Embryonic facial prominence (tissue), 1 donor: ENCODE measurements at regions not wholly inside any gene's neighbourhood (a gene's known extent, or its start where the extent isn't known, plus 50 kb on each side); places are given as distances from the start of the nearest gene placed in this dataset.

Experiments used
- DNase-seq: peaks from one replicate; pipeline ENCODE4 v3.0.0-alpha.2; 2016; ENCODE audit errors: extremely low spot score

- DNase-seq: no peak
Measured at GRCh38 chr4:14431155-14432134, 570.8 kb upstream of the CPEB2 start.

- no peak for DNase-seq
Measured at GRCh38 chr4:14434483-14434882, 567.8 kb upstream of the CPEB2 start.

- DNase-seq: no peak
Measured at GRCh38 chr4:14434916-14435315, 567.4 kb upstream of the CPEB2 start.

- DNase-seq: no peak
Measured at GRCh38 chr4:14441561-14441960, 560.7 kb upstream of the CPEB2 start.

GRCh38 chr4:14445882-14446281, 556.4 kb upstream of the CPEB2 start:
- no peak for DNase-seq

- DNase-seq: no peak
Measured at GRCh38 chr4:14446311-14446710, 556.0 kb upstream of the CPEB2 start.

- DNase-seq: no peak
Measured at GRCh38 chr4:14446904-14447303, 555.4 kb upstream of the CPEB2 start.

- no peak for DNase-seq
Measured at GRCh38 chr4:14449308-14449707, 553.0 kb upstream of the CPEB2 start.

GRCh38 chr4:14452001-14452400, 550.3 kb upstream of the CPEB2 start:
- no peak for DNase-seq

GRCh38 chr4:14452764-14453163, 549.5 kb upstream of the CPEB2 start:
- no peak for DNase-seq

- no peak for DNase-seq
Measured at GRCh38 chr4:14458463-14458862, 543.8 kb upstream of the CPEB2 start.

GRCh38 chr4:14465057-14465456, 537.2 kb upstream of the CPEB2 start:
- DNase-seq: no peak

GRCh38 chr4:14465507-14465906, 536.8 kb upstream of the CPEB2 start:
- DNase-seq: no peak

- DNase-seq: no peak
Measured at GRCh38 chr4:14478504-14478903, 523.8 kb upstream of the CPEB2 start.

GRCh38 chr4:14496408-14496807, 505.9 kb upstream of the CPEB2 start:
- DNase-seq: no peak

- DNase-seq: no peak
Measured at GRCh38 chr4:14496969-14497368, 505.3 kb upstream of the CPEB2 start.

GRCh38 chr4:14504162-14504561, 498.1 kb upstream of the CPEB2 start:
- no peak for DNase-seq

GRCh38 chr4:14513471-14513870, 488.8 kb upstream of the CPEB2 start:
- DNase-seq: no peak

GRCh38 chr4:14515556-14515955, 486.7 kb upstream of the CPEB2 start:
- DNase-seq: no peak

GRCh38 chr4:14518136-14518535, 484.1 kb upstream of the CPEB2 start:
- DNase-seq: no peak

GRCh38 chr4:14520171-14520570, 482.1 kb upstream of the CPEB2 start:
- no peak for DNase-seq

- DNase-seq: no peak
Measured at GRCh38 chr4:14524276-14524675, 478.0 kb upstream of the CPEB2 start.

- no peak for DNase-seq
Measured at GRCh38 chr4:14528918-14529317, 473.4 kb upstream of the CPEB2 start.

- no peak for DNase-seq
Measured at GRCh38 chr4:14529653-14530052, 472.6 kb upstream of the CPEB2 start.
